ENCODE measurements at regions not wholly inside any gene's neighbourhood (a gene's known extent, or its start where the extent isn't known, plus 50 kb on each side); places are given as distances from the start of the nearest gene placed in this dataset.

DNA sequence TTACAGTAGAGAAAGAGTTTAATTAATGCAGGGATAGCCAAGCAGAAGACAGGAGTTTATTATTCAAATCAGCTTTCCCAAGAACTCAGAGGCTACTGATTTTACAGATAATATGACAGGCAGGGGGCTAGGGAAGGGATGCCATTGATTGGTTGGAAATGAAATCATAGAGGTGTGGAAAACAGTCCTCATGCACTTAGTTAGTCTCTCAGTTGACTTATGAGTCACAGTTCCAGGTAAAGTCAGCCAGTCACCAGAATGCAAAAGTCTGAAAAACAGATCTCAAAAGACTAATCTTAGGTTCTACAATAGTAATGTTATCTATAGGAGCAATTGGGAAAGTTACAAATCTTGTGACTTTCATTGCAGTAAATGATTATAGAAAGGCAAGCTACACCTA, 676.4 kb upstream of the CHAC2 start:
- TF ChIP-seq, protein P1, sequence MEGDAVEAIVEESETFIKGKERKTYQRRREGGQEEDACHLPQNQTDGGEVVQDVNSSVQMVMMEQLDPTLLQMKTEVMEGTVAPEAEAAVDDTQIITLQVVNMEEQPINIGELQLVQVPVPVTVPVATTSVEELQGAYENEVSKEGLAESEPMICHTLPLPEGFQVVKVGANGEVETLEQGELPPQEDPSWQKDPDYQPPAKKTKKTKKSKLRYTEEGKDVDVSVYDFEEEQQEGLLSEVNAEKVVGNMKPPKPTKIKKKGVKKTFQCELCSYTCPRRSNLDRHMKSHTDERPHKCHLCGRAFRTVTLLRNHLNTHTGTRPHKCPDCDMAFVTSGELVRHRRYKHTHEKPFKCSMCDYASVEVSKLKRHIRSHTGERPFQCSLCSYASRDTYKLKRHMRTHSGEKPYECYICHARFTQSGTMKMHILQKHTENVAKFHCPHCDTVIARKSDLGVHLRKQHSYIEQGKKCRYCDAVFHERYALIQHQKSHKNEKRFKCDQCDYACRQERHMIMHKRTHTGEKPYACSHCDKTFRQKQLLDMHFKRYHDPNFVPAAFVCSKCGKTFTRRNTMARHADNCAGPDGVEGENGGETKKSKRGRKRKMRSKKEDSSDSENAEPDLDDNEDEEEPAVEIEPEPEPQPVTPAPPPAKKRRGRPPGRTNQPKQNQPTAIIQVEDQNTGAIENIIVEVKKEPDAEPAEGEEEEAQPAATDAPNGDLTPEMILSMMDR (IDR thresholded peaks at IDR 0.05), result no peak
- no peak for TF ChIP-seq POLR2A (IDR thresholded peaks at IDR 0.05)

Data from lower leg skin (tissue), 3 donors.